ENCODE measurements at regions not wholly inside any gene's neighbourhood (a gene's known extent, or its start where the extent isn't known, plus 50 kb on each side); places are given as distances from the start of the nearest gene placed in this dataset.
A peak's percentile ranks its signal among the peaks of the same experiment; 100 is the strongest.

DNA sequence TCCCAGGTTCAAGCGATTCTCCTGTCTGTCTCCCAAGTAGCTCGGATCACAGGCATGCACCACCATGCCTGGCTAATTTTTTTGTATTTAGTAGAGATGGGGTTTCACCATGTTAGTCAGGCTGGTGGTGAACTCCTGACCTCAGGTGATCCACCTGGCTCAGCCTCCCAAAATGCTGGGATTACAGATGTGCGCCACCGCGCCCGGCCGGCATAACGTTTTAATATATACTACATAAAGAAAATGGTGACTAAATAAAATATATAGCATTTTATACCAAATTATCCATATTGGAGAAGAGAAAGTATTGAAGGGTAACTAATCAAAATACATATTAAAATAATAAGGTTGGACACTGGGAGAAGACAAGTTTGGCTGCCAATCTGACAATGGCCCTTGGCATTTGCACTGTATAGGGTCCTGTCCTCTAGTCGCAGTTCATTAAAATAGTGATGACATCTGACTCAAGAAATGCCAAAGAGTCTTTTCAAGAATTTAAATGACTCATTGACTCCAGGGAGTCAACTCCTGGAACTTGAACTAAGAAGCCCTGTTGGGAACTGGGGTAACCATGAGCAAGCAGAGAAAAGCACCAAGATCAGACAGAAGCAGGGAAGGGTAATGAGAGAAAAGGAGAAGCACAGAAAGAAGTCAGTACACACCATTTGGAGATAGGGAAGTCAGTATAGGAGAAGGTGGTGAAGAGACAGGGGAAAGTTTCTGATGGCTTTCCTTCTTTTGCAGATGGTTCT, 91.1 kb downstream of the CH25H start:
- no peaks in the 10 kb centered on the region for H3K27me3 ChIP-seq
- ATAC-seq (peak; percentile 76), DNase-seq (peak in 1 of 4 donors; percentile 33)
- H3K36me3 ChIP-seq: no peaks in the 10 kb centered on the region
- TF ChIP-seq, protein P1, sequence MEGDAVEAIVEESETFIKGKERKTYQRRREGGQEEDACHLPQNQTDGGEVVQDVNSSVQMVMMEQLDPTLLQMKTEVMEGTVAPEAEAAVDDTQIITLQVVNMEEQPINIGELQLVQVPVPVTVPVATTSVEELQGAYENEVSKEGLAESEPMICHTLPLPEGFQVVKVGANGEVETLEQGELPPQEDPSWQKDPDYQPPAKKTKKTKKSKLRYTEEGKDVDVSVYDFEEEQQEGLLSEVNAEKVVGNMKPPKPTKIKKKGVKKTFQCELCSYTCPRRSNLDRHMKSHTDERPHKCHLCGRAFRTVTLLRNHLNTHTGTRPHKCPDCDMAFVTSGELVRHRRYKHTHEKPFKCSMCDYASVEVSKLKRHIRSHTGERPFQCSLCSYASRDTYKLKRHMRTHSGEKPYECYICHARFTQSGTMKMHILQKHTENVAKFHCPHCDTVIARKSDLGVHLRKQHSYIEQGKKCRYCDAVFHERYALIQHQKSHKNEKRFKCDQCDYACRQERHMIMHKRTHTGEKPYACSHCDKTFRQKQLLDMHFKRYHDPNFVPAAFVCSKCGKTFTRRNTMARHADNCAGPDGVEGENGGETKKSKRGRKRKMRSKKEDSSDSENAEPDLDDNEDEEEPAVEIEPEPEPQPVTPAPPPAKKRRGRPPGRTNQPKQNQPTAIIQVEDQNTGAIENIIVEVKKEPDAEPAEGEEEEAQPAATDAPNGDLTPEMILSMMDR (IDR thresholded peaks at IDR 0.05): no peak
- no peak overlapping the region for H3K4me3 ChIP-seq
- no peaks in the 10 kb centered on the region for H3K9me3 ChIP-seq
- intact Hi-C loops (cut with DNase I): no loop called here
- peak overlapping the region in 1 of 2 donors; percentile 1 for H3K27ac ChIP-seq
- peaks cover 4 to 7% of the 10 kb centered on the region in 2 donors for H3K4me1 ChIP-seq

DNA sequence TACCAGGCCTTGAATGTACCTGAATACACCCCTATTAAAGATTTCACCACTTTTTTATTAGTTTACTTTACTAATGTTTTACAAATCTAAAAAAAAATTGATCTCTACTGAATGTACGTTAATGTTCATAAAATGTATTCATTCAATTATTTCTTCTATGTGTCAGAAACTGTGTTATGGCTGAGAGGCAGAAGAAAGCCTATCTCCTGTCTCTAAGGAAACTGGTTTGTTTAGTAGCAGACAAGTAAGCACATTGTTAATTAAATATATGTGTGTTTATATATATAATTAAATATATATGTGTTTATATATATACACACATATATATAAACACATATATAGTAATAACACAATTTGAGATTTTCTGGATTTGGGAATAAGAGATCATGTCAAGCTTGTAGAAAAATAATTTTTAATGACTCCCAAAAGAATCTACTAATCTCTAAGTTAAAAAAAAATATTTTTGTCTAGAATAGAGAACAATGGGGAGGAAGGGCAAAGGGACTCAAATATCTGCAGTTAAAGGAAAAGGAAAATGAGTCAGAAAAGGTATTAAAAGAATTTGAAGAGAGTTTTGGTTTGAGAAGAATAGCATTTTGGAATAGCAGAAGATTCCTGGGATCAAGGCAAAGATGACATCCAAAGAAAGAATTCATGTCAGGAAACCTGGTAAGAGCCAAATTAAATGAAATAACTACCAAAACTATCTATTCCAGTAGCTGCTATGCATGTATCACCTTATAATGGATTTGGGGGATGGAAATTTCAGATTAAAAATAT, 92.1 kb downstream of the CH25H start:
- no peak overlapping the region for H3K4me3 ChIP-seq
- peaks cover 4 to 7% of the 10 kb centered on the region in 2 donors for H3K4me1 ChIP-seq
- no peaks in the 10 kb centered on the region for H3K27me3 ChIP-seq
- H3K36me3 ChIP-seq: no peaks in the 10 kb centered on the region
- no peaks in the 10 kb centered on the region for H3K9me3 ChIP-seq
- intact Hi-C loops (cut with DNase I): no loop called here
- H3K27ac ChIP-seq: no peak overlapping the region
- ATAC-seq (no peak), DNase-seq (no peak)
- TF ChIP-seq, protein P1 (IDR thresholded peaks at IDR 0.05): no peak

DNA sequence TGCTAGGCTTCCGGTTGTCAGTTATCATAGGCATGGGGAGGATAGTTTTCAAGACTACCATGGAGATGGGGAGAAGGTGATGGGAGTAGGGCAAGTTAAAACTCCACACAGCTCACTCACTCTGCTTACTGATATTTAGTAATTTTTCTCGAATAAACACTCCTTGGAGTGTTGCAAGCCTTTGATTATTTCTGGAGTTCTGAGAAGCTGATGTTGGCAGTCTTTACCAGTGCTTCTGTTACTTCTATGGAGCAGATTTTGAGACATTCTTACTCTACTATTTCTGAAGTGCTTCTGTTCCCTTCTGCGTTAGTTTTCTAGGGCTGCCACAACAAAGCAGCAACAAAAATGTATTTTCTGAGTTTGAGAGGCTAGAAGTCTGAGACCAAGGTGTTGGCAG, 104.4 kb downstream of the CH25H start:
- Histone ChIP-seq H3K27me3 (no peaks in the 10 kb centered on the region), H3K4me3 (no peak overlapping the region), H3K4me1 (no peaks in the 10 kb centered on the region), H3K27ac (no peak overlapping the region), H3K36me3 (no peaks in the 10 kb centered on the region), H3K9me3 (peaks cover 0 to 2% of the 10 kb centered on the region in 2 donors)
- TF ChIP-seq, protein P1 (IDR thresholded peaks at IDR 0.05): no peak
- ATAC-seq (no peak), DNase-seq (no peak)
- intact Hi-C loops (cut with DNase I): no loop called here

GRCh38 chr10:89101943-89102342, 105.2 kb downstream of the CH25H start:
- intact Hi-C loops (cut with DNase I): no loop called here
- Histone ChIP-seq H3K4me3 (no peak overlapping the region), H3K4me1 (no peaks in the 10 kb centered on the region), H3K9me3 (peaks cover 0 to 2% of the 10 kb centered on the region in 2 donors), H3K36me3 (no peaks in the 10 kb centered on the region), H3K27me3 (no peaks in the 10 kb centered on the region), H3K27ac (peak overlapping the region in 1 of 2 donors; percentile 40)
- TF ChIP-seq, protein P1 (IDR thresholded peaks at IDR 0.05): no peak
- ATAC-seq (no peak), DNase-seq (no peak)

- peak; percentile 30 for ATAC-seq
- TF ChIP-seq, protein P1 (IDR thresholded peaks at IDR 0.05): no peak
- Histone ChIP-seq H3K36me3 (no peaks in the 10 kb centered on the region), H3K4me3 (no peak overlapping the region), H3K9me3 (no peaks in the 10 kb centered on the region), H3K27ac (no peak overlapping the region), H3K27me3 (no peaks in the 10 kb centered on the region), H3K4me1 (no peaks in the 10 kb centered on the region)
- intact Hi-C loops (cut with DNase I): no loop called here
- DNase-seq: no peak
Measured at GRCh38 chr10:89100680-89101079, 106.4 kb downstream of the CH25H start.

All from left lung (tissue), 4 donors.